Neuronal stem cell (in vitro differentiated cells): ENCODE measurements at regions not wholly inside any gene's neighbourhood (a gene's known extent, or its start where the extent isn't known, plus 50 kb on each side); places are given as distances from the start of the nearest gene placed in this dataset.

ENCODE experiments used
- DNase-seq: peaks from one replicate; pipeline ENCODE4 v3.0.0-alpha.2; 2013; ENCODE audit warnings: low spot score
- H2AFZ ChIP-seq: one replicate; pipeline ENCODE4 v1.6.1; 2013; ENCODE audit warnings: mild to moderate bottlenecking, low read length, inconsistent platforms
- H2AK5ac ChIP-seq: 2 replicates; pipeline ENCODE4 v1.6.1; 2013; ENCODE audit warnings: low read depth, mild to moderate bottlenecking, inconsistent platforms, low read length, moderate library complexity, mixed read lengths
- H2BK120ac ChIP-seq: 2 replicates; pipeline ENCODE4 v1.6.1; 2013; ENCODE audit warnings: low read depth, mild to moderate bottlenecking, inconsistent platforms, low read length, moderate library complexity, mixed read lengths
- H2BK12ac ChIP-seq: one replicate; pipeline ENCODE4 v1.6.1; 2013; ENCODE audit warnings: low read length, inconsistent platforms
- H2BK15ac ChIP-seq: 2 replicates; pipeline ENCODE4 v1.6.1; 2013; ENCODE audit warnings: mild to moderate bottlenecking, low read length, inconsistent platforms, mixed read lengths
- H2BK5ac ChIP-seq: one replicate; pipeline ENCODE4 v1.6.1; 2013; ENCODE audit warnings: inconsistent platforms, mild to moderate bottlenecking, low read length, moderate library complexity
- H3K14ac ChIP-seq: one replicate; pipeline ENCODE4 v1.6.1; 2013; ENCODE audit warnings: low read length, inconsistent platforms
- H3K18ac ChIP-seq: 2 replicates; pipeline ENCODE4 v1.6.1; 2013; ENCODE audit warnings: low read length, inconsistent platforms
- H3K23ac ChIP-seq: 2 replicates; pipeline ENCODE4 v1.6.1; 2013; ENCODE audit warnings: low read depth, mild to moderate bottlenecking, mixed read lengths, low read length, inconsistent platforms; ENCODE audit not compliant: poor library complexity
- H3K27ac ChIP-seq: replicated peaks from 3 replicates; pipeline ENCODE4 v1.5.1; 2013; ENCODE audit warnings: low read length, inconsistent platforms
- H3K27me3 ChIP-seq, 3 experiments: 2 replicates each; pipeline ENCODE4 v1.6.1; 2013; ENCODE audit warnings: low read length in 3 of 3, mild to moderate bottlenecking in 2 of 3, inconsistent platforms in 1 of 3, low read depth in 1 of 3, mixed read lengths in 1 of 3, moderate library complexity in 1 of 3; ENCODE audit not compliant: control insufficient read depth in 3 of 3, insufficient read depth in 3 of 3
- H3K36me3 ChIP-seq, 2 donors: replicated peaks in 1 of 2; 2 replicates each; pipeline ENCODE4 v1.6.1; 2013; ENCODE audit warnings: low read length in 2 of 2; ENCODE audit not compliant: control insufficient read depth in 2 of 2, insufficient read depth in 2 of 2
- H3K4ac ChIP-seq: 2 replicates; pipeline ENCODE4 v1.6.1; 2013; ENCODE audit warnings: inconsistent platforms, mild to moderate bottlenecking, low read length, moderate library complexity
- H3K4me1 ChIP-seq, 2 donors: 1 replicate in 1 of 2; 2 replicates in 1 of 2; pipeline ENCODE4 v1.6.1; 2013; ENCODE audit warnings: low read length in 2 of 2, low read depth in 1 of 2; ENCODE audit not compliant: control insufficient read depth in 2 of 2, insufficient read depth in 1 of 2
- H3K4me2 ChIP-seq: one replicate; pipeline ENCODE4 v1.6.1; 2013; ENCODE audit warnings: mild to moderate bottlenecking, low read length, inconsistent platforms; ENCODE audit not compliant: insufficient read depth, poor library complexity, severe bottlenecking
- H3K4me3 ChIP-seq, 2 donors: 2 replicates each; pipeline ENCODE4 v1.5.1; 2013; ENCODE audit warnings: low read length in 2 of 2, mild to moderate bottlenecking in 2 of 2, inconsistent platforms in 1 of 2, moderate library complexity in 1 of 2
- H3K79me1 ChIP-seq: one replicate; pipeline ENCODE4 v1.6.1; 2013; ENCODE audit warnings: low read depth, mild to moderate bottlenecking, inconsistent platforms, low read length, moderate library complexity
- H3K9ac ChIP-seq: one replicate; pipeline ENCODE4 v1.6.1; 2013; ENCODE audit warnings: mild to moderate bottlenecking, low read depth, low read length, inconsistent platforms; ENCODE audit not compliant: poor library complexity
- H3K9me3 ChIP-seq, 2 donors: replicated peaks in 1 of 2; 2 replicates each; pipeline versions ENCODE3 to v1.6.1; 2013; ENCODE audit warnings: low read length in 2 of 2, mild to moderate bottlenecking in 2 of 2, inconsistent platforms in 1 of 2, low read depth in 1 of 2, mixed read lengths in 1 of 2, moderate library complexity in 1 of 2; ENCODE audit not compliant: control insufficient read depth in 2 of 2, insufficient read depth in 1 of 2
- H4K8ac ChIP-seq: one replicate; pipeline ENCODE4 v1.6.1; 2013; ENCODE audit warnings: low read depth, mild to moderate bottlenecking, inconsistent platforms, low read length, moderate library complexity
- H4K91ac ChIP-seq: one replicate; pipeline ENCODE4 v1.6.1; 2013; ENCODE audit warnings: low read length, low read depth, mild to moderate bottlenecking, inconsistent platforms; ENCODE audit not compliant: poor library complexity
- WGBS, 2 donors: extraction: QIAGEN DNeasy Blood & Tissue Kit; methylation state at CpG; one replicate each; pipeline ENCODE4 v1.1.7; 2013; ENCODE audit warnings: missing lambda C conversion rate in 2 of 2, mixed read lengths in 1 of 2; ENCODE audit not compliant: insufficient read length in 2 of 2, insufficient replicate concordance in 1 of 2; ENCODE audit errors: extremely low coverage in 2 of 2; 5-methylcytosine and 5-hydroxymethylcytosine counted together

GRCh38 chr2:126836761-126837679 lies 61.7 kb upstream of the TEX51 start:
- DNase-seq: no peak
- no CpG with 5 or more reads among the region's 20 CpGs for WGBS, 2 donors

DNA sequence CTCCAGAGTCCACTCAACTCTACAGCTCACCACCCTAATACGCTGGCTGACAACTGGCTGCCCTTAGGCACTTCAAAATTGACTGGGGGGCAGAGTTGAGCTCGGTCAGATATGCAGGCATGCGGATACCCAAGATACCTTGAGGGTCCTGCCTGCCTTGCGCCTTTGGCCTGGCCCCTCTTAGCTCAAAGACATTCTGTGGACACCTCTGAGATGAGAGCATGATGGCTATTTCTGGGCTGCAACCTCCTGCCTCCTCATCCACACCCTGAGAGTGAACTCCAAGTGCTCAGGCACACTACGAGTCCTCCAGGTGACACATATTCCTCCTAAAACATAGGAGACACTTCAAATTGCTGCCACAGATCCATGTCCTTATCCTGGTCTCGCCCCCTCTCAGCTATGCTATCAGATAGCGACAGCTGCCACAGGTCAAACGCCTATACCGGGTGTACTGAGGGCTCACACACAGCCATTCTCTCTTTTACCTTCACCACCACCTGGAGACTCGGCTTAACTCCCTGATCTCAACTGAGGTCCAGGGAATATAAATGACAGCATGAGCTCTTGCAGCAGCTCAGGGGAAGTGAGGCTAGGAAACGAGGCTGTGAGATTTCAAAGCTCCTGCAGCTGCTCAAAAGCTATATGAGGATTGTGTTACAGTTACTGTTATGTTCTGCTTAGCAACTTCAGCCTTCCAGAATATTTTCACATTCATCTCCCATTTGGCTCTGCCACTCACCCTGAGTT lies 60.5 kb upstream of the TEX51 start:
- no CpG with 5 or more reads among the region's 11 CpGs for WGBS, 2 donors

More at GRCh38 chr2:126836761-126837679, 61.7 kb upstream of the TEX51 start:
- H3K18ac ChIP-seq: no peak overlapping the region
- no peaks in the 10 kb centered on the region for H3K9me3 ChIP-seq
- no peak overlapping the region for H3K4ac ChIP-seq
- peaks cover 0 to 5% of the 10 kb centered on the region in 2 donors for H3K4me1 ChIP-seq
- H4K8ac ChIP-seq: no peak overlapping the region
- H3K27me3 ChIP-seq: no peaks in the 10 kb centered on the region
- H2AK5ac ChIP-seq: no peak overlapping the region
- H3K4me3 ChIP-seq: no peak overlapping the region
- H2BK12ac ChIP-seq: no peak overlapping the region
- H3K23ac ChIP-seq: peak overlapping the region; percentile 25
- no peak overlapping the region for H3K4me2 ChIP-seq
- no peak overlapping the region for H2BK120ac ChIP-seq
- H3K9ac ChIP-seq: no peak overlapping the region
- H2BK5ac ChIP-seq: no peak overlapping the region
- H3K36me3 ChIP-seq: no peaks in the 10 kb centered on the region
- no peak overlapping the region for H3K27ac ChIP-seq
- H3K14ac ChIP-seq: no peak overlapping the region
- H4K91ac ChIP-seq: no peak overlapping the region
- no peak overlapping the region for H2BK15ac ChIP-seq
- H2AFZ ChIP-seq: no peak overlapping the region
- H3K79me1 ChIP-seq: no peaks in the 10 kb centered on the region

GRCh38 chr2:126838716-126838985 lies 60.0 kb upstream of the TEX51 start:
- H2BK120ac ChIP-seq: no peak overlapping the region
- no peak overlapping the region for H2BK15ac ChIP-seq
- no peak overlapping the region for H3K18ac ChIP-seq
- no peak overlapping the region for H3K14ac ChIP-seq
- H4K8ac ChIP-seq: no peak overlapping the region
- H3K4me1 ChIP-seq: peaks cover 0 to 2% of the 10 kb centered on the region in 2 donors
- H3K9ac ChIP-seq: no peak overlapping the region
- no peaks in the 10 kb centered on the region for H3K36me3 ChIP-seq
- H4K91ac ChIP-seq: no peak overlapping the region
- no peaks in the 10 kb centered on the region for H3K79me1 ChIP-seq
- no peak overlapping the region for H2AK5ac ChIP-seq
- no peak overlapping the region for H3K23ac ChIP-seq
- H3K27me3 ChIP-seq: no peaks in the 10 kb centered on the region
- no peak overlapping the region for H2AFZ ChIP-seq
- no peak for DNase-seq
- no peak overlapping the region for H2BK5ac ChIP-seq
- no CpG with 5 or more reads among the region's 3 CpGs for WGBS, 2 donors
- H2BK12ac ChIP-seq: no peak overlapping the region
- H3K4me2 ChIP-seq: no peak overlapping the region
- no peak overlapping the region for H3K4ac ChIP-seq
- H3K4me3 ChIP-seq: no peak overlapping the region
- H3K9me3 ChIP-seq: no peaks in the 10 kb centered on the region
- H3K27ac ChIP-seq: no peak overlapping the region

More for the DNA sequence above, 60.5 kb upstream of the TEX51 start:
- Histone ChIP-seq H3K23ac (no peak overlapping the region), H3K4ac (no peak overlapping the region), H2AK5ac (no peak overlapping the region), H2AFZ (no peak overlapping the region), H2BK12ac (no peak overlapping the region), H3K18ac (no peak overlapping the region), H3K27me3 (no peaks in the 10 kb centered on the region), H3K27ac (no peak overlapping the region), H4K91ac (no peak overlapping the region), H3K4me2 (no peak overlapping the region), H3K36me3 (no peaks in the 10 kb centered on the region), H2BK120ac (no peak overlapping the region), H3K14ac (no peak overlapping the region), H2BK15ac (no peak overlapping the region), H3K9ac (no peak overlapping the region), H4K8ac (no peak overlapping the region), H3K79me1 (no peaks in the 10 kb centered on the region), H3K9me3 (no peaks in the 10 kb centered on the region), H3K4me3 (no peak overlapping the region), H2BK5ac (no peak overlapping the region), H3K4me1 (peaks cover 0 to 2% of the 10 kb centered on the region in 2 donors)
- DNase-seq: no peak

- H3K4me3 ChIP-seq: no peak overlapping the region
- H3K4me2 ChIP-seq: no peak overlapping the region
- no peak overlapping the region for H2BK120ac ChIP-seq
- no peak overlapping the region for H4K8ac ChIP-seq
- no peaks in the 10 kb centered on the region for H3K9me3 ChIP-seq
- H2AFZ ChIP-seq: no peak overlapping the region
- no peak overlapping the region for H2BK5ac ChIP-seq
- no peak overlapping the region for H3K14ac ChIP-seq
- H3K9ac ChIP-seq: no peak overlapping the region
- H3K4ac ChIP-seq: no peak overlapping the region
- no peaks in the 10 kb centered on the region for H3K79me1 ChIP-seq
- no peak overlapping the region for H3K23ac ChIP-seq
- DNase-seq: no peak
- H2BK12ac ChIP-seq: no peak overlapping the region
- H3K27me3 ChIP-seq: no peaks in the 10 kb centered on the region
- no peak overlapping the region for H2BK15ac ChIP-seq
- no peaks in the 10 kb centered on the region for H3K36me3 ChIP-seq
- H4K91ac ChIP-seq: no peak overlapping the region
- peaks cover 0 to 2% of the 10 kb centered on the region in 2 donors for H3K4me1 ChIP-seq
- no peak overlapping the region for H3K18ac ChIP-seq
- H2AK5ac ChIP-seq: no peak overlapping the region
- H3K27ac ChIP-seq: no peak overlapping the region
Observed at GRCh38 chr2:126839796-126840195, 58.9 kb upstream of the TEX51 start.
